ENCODE measurements at regions not wholly inside any gene's neighbourhood (a gene's known extent, or its start where the extent isn't known, plus 50 kb on each side); places are given as distances from the start of the nearest gene placed in this dataset.

GRCh38 chr4:176611381-176611780 is 181.3 kb downstream of the VEGFC start:
- Histone ChIP-seq H3K27ac (ENCODE audit: extremely low read length, insufficient read depth, low read length) (no peak overlapping the region), H3K4me2 (ENCODE audit: low read depth, low read length) (no peak overlapping the region), H3K9me3 (ENCODE audit: low read length) (no peaks in the 10 kb centered on the region), H3K79me2 (ENCODE audit: insufficient read depth, low read length) (no peaks in the 10 kb centered on the region), H2AFZ (ENCODE audit: low read length) (no peak overlapping the region), H3K4me3 (replicated peaks in 1 of 3; ENCODE audit: insufficient read depth in 1 of 3, low read depth in 2 of 3, low read length in 3 of 3) (no peak overlapping the region), H3K4me1 (ENCODE audit: insufficient read depth, low read length) (no peaks in the 10 kb centered on the region), H3K36me3 (replicated peaks in 1 of 2; ENCODE audit: control insufficient read depth in 1 of 2, insufficient read depth in 2 of 2, low read length in 2 of 2) (no peaks in the 10 kb centered on the region), H3K9ac (ENCODE audit: insufficient read depth, low read depth, low read length) (no peak overlapping the region), H4K20me1 (ENCODE audit: insufficient read depth, low read length) (no peaks in the 10 kb centered on the region), H3K27me3 (ENCODE audit: control insufficient read depth in 1 of 2, insufficient read depth in 2 of 2, low read length in 2 of 2) (no peaks in the 10 kb centered on the region)
- WGBS (ENCODE audit: low lambda C conversion rate): 0% methylated on average over 1 of the region's 1 CpG
- DNase-seq (ENCODE audit: low spot score) (no peak), FAIRE-seq (no peak), ATAC-seq (no peak)
- intact Hi-C loops (cut with micrococcal nuclease; ENCODE audit: unreplicated experiment): no loop called here
- BruUV-seq (replicated peaks): no TSS peak
- in situ Hi-C loops (cut with HindIII; ENCODE audit: extremely low pct_ligation_motif_present, low pct_unique_long_range_greater_than_20kb): no loop called here
- CTCF ChIA-PET (ENCODE audit: low intra/inter-chr PET ratio, low total read pairs): no interaction called here
- POLR2A ChIA-PET: no interaction called here
- TF ChIP-seq HIVEP1 (CRISPR knock-in tag; IDR thresholded peaks at IDR 0.05) (no peak), ZNF513 (CRISPR knock-in tag; conservative IDR thresholded peaks at IDR 0.05) (no peak), ESRRA (CRISPR knock-in tag; IDR thresholded peaks at IDR 0.05; ENCODE audit: low read depth) (no peak), CTCF (CRISPR knock-in tag; IDR thresholded peaks at IDR 0.05) (no peak), KDM4B (CRISPR knock-in tag; IDR thresholded peaks at IDR 0.05) (no peak), ZHX1 (CRISPR knock-in tag; IDR thresholded peaks at IDR 0.05; ENCODE audit: low read depth) (no peak), BHLHE40 (IDR thresholded peaks at IDR 0.05; ENCODE audit: low read length) (no peak), STAT5B (CRISPR knock-in tag; IDR thresholded peaks at IDR 0.05) (no peak), FOXA1 (IDR thresholded peaks at IDR 0.05) (no peak), FOXA1 (CRISPR knock-in tag; IDR thresholded peaks at IDR 0.05) (no peak), POGK (CRISPR knock-in tag; conservative IDR thresholded peaks at IDR 0.05) (no peak), MZF1 (CRISPR knock-in tag; IDR thresholded peaks at IDR 0.05; ENCODE audit: borderline replicate concordance) (no peak), ZNF878 (CRISPR knock-in tag; IDR thresholded peaks at IDR 0.05) (no peak), HMG20A (CRISPR knock-in tag; IDR thresholded peaks at IDR 0.05; ENCODE audit: borderline replicate concordance) (no peak), ZNF678 (CRISPR knock-in tag; IDR thresholded peaks at IDR 0.05) (no peak), HES4 (CRISPR knock-in tag; IDR thresholded peaks at IDR 0.05; ENCODE audit: borderline replicate concordance) (no peak), ZNF30 (CRISPR knock-in tag; IDR thresholded peaks at IDR 0.05) (no peak)
